GM19397 (cell line): ENCODE measurements at regions not wholly inside any gene's neighbourhood (a gene's known extent, or its start where the extent isn't known, plus 50 kb on each side); places are given as distances from the start of the nearest gene placed in this dataset.

Experiments
- ATAC-seq: cut with Tn5 transposase; IDR thresholded peaks from one replicate; pipeline ENCODE4 v1.9.1; 2021; ENCODE audit warnings: mild to moderate bottlenecking, moderate library complexity; ENCODE audit not compliant: unreplicated experiment

DNA sequence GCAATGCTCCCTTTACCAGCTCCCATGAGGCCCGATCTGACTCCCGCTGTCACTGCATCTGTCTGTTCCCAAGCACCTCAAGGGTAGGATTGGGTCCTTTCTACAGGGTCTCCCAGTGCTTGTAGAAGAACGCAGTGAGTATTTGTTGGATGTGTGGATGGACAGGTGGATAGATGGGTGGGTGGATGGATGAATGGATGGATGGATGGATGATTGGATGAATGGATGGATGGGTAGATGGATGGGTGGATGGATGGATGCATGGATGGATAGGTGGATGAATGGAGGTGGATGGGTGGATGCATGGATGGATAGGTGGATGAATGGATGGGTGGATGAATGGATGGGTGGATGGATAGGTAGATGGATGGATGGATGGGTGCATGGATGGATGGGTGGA lies 91.6 kb downstream of the HS1BP3 start:
- ATAC-seq: no peak

DNA sequence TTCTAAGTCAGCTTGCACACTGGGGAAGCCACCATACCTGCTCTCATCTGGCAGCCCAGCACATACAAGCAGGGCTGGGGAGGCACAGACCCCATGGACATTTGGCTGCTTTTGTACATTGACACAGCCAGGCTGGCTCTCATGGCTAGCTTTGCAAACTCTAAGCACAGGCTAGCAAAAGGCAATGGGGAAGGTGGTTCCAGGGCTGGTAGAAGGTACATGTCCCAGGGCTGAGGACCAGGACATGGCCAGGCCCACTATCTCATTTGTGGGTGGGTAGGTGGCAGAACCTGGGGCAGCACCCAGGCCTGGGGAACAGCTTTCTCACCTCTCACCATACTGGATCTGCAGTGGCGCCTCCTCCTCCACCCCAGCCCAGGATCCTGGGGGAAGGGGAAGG lies 90.9 kb downstream of the HS1BP3 start:
- ATAC-seq: no peak

DNA sequence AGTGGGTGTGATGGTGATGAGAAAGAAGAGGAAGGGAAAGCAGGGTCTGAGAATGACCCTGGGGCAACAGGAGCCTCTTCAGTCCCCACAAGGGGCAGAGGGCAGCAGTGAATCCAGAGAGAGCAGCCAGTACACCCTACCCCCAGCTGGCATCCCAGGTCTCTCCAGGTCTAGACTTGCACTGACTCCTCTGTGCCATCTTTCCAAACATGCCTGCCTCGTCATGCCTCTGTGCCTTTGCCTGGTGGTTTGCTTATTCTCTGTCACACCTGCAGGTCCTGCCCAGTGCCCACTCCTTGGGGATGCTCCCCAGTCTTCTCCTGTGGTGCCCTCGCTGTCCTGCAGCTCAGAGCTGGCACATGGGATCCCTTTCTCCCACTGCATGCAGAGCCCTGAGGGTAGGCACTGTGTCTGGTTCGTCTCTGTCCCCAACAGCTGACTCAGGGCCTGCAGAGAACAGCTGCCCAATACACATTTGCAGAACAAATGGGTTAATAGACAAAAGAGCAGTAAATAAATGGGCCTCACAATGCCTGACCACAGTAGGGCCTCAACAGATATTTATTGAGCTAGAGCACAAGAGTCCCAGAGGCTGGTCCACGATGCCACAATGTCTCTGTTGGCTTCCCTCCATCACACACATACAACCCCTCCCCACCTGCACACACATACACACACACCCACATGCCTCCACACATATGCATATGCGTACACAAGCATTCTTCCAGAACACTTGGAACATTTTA lies 89.8 kb downstream of the HS1BP3 start:
- ATAC-seq: no peak

DNA sequence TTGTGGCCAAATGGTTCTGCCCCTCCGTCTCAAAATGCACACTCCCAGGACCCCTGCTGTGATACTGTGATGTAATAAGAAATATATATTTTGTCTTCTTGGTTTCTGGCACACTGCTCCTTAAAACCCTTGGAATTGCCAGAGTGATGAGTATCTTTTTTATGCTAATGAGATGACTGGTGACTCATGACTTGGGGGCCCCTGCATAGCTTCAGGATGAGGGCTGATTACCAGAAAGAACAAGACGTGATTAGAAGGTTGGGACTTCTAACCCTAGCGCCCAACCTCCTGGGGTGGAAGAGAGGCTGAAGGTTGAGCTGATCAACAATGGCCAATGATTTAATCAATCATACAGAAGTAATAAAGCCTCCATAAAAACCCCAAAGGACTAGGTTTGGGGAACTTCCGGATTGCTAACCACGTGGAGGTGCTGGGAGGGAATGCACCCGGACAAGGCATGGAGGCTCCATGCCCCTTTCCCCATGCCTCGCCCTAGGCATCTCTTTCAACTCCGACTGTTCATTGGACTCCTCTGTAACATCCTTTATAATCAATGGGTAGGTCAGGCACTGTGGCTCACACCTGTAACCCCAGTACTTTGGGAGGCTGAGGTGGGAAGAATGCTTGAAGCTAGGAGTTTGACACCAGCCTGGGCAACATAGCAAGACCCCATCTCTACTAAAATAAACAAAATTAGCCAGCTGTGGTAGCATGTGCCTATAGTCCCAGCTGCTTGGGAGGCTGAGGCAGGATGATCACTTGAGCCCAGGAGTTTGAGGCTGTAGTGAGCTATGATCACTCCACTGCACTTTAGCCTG lies 89.1 kb downstream of the HS1BP3 start:
- no peak for ATAC-seq

DNA sequence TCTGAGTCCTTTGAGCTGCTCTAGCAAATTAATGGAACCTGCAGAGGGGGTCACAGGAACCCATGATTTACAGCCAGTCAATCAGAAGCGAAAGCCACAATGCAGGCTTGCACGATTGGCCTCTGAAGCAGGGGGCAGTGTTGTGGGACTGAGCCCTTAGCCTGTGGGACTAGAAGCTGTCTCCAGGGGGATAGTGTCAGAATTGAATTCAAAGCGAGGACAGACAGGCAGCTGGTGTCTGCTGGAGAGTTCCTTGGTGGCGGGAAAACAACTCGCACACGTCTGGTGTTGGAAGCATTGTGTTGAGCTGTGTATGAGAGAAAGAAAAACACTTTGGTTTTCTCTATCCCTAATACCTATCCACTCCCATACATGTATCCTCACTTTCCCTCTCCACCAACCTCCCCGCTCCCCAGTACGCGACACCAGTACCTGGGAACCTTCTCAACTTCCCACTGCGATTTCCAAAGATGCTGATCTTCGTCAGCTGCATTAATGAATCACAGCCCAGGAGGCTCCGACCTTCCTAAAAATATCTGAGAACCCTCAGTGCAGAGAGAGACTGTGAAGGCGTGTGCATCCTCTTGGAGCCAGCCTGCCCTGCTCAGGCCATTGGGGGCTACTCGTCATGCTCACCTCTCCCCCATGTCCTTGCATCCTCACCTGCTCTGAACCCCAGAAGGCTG lies 88.2 kb downstream of the HS1BP3 start:
- ATAC-seq: no peak

DNA sequence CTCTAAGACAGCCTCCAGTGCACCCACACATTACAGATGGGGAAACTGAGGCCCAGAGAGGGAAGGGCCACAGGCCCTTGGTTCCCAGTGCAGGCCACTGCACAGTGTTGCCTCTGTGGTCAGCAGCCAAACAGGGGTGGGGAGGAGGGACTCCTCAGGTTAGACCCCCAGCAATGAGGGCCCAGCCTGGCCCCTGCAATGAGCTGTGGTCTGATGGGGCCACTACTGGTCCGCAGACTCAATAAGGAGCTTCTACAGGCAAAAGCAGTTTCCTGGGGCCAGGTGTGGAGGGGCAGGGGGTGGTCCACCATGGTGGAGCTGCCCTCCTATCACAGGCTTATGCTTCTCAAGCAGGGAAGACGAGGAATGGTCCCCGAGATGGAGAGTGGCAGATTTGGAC lies 87.6 kb downstream of the HS1BP3 start:
- ATAC-seq: no peak

DNA sequence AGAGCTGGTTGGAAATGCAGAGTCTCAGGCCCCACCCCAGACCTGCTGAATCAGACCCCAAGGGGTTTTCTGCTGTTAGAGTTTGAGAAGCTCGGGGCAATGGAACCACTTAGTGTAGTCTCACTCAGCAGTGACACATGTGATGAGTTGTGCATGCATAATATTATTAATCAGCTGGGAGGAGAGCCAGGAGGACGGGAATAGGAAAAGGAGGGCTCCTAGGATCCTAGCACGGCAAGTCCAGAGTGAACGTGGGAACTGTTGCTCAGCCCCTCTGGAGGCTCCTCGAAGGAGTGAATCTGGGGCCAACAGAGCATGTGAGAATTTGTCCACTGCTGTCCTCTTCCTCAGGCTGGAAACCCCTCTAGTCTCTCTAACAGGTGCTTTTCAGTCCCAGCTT lies 87.1 kb downstream of the HS1BP3 start:
- ATAC-seq: no peak

DNA sequence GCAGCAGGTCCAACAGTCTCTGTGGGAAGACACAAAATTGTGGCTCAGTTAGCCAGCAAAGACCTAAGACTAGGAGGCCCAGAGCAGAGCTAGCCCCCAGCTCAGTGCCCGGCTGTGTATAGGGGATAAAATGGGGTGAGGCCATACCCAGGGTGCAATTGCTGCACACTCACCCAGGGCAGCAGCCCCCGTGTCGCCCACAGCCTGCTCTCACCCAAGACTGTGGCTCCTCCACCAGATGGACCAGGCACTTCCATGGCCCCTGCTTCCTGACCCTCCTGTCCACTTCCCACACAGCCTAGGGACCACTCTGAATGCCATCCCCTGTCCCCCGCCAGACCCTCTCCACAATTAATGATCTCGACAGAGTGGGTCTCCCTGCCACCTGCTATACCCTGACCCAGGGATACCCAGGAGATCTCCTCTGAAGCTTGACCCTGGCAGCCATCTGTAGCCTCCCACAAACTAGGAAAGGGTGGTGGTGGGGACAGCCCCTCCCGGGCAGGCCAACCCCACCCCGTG lies 85.7 kb downstream of the HS1BP3 start:
- no peak for ATAC-seq

DNA sequence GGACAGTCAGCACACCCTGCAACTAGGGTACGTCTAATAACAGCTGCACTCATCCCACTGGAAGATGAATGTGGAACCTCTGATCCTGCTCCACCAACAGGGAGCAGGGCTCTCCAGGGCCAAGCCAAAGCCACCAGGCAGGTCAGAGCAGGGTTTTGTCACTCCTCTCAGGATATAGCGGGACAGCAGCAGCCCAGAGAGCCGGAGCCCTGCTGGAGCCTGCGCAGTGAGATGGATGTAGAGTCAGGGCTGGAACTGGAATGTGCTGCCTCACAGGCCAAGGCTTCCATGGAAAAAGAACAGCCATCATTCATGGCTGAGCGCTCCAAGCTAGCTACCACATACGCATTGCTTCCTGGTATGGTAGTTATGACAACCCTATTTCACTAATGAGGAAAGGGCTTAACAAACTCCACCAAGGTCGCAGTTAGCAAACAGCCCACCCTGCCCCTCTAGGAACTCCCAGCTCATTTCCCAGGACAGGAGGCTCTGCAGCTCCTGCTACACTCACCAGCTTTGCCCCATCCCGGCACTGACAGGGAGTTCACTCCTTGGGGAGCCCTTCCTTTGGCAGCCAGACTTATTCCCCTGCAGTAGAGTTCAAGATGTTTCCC lies 85.2 kb downstream of the HS1BP3 start:
- ATAC-seq: no peak

DNA sequence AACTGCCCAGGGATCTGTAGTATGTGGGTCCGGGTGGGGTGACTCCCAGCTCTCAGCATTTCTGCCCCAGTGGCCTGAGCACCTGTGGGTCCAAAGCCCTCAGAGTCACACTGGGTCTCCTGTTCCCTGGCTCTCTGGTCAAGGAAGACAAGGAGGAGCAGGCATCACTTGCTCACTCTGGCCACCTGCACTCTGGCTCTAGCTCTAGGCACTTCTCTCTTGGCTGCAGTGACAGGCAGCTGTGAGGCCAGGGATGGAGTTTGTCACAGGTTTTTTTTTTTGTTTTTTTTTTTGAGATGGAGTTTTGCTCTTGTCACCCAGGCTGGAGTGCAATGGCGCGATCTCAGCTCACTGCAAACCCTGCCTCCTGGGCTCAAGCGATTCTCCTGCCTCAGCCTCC lies 84.6 kb downstream of the HS1BP3 start:
- no peak for ATAC-seq

DNA sequence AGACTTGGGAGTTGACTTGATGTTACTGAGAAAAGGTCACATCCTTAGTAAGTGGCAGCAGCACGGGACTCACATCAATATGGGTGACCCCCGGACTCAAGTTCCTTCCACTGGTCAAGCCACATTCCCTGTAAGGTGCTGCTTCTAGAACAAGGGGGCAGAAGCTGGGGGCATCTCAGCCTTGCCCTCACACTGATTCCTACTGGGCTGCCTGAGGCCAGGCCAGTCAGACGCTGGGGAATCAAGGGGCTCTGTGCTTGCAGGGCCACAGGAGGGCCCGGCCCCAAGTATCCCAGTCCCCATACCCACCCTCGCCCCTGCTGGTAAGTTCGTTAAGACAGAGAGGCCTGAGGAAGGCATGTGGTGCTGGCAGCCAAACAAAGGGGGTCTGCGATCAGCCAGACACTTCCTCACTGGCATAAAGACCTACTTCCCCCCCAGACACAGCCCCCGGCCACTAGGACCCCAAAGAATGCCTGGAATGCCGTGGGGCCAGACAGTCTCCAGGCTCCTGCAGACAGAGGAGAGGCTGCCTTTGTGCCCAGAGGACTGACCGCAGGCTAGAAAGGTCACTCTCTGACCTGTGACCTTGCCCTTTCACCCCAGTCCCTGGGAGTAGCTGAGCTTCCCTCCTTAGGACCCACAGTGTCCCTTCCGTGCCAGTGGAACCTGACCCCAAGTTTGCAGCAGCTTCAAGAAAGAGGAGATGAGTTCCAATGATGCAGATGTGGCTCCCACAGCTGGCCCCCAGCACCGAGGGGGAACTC lies 83.6 kb downstream of the HS1BP3 start:
- ATAC-seq: no peak
